ENCODE measurements at regions not wholly inside any gene's neighbourhood (a gene's known extent, or its start where the extent isn't known, plus 50 kb on each side); places are given as distances from the start of the nearest gene placed in this dataset.

GRCh38 chr15:38192496-38192895 lies 60.1 kb upstream of the SPRED1 start:
- no peak for TF ChIP-seq CTCF (conservative IDR thresholded peaks at IDR 0.05; ENCODE audit: low read depth, low read length)
- no peak overlapping the region for H3K4me3 ChIP-seq (ENCODE audit: low read depth, low read length)
- no peak for DNase-seq (ENCODE audit: low read depth)

- DNase-seq (ENCODE audit: low read depth) = no peak
- TF ChIP-seq CTCF (conservative IDR thresholded peaks at IDR 0.05; ENCODE audit: low read depth, low read length) = no peak
- no peak overlapping the region for H3K4me3 ChIP-seq (ENCODE audit: low read depth, low read length)
Observed at GRCh38 chr15:38193496-38193895, 59.1 kb upstream of the SPRED1 start.

GRCh38 chr15:38195191-38195901 lies 57.3 kb upstream of the SPRED1 start:
- H3K4me3 ChIP-seq (ENCODE audit: low read depth, low read length) = no peak overlapping the region
- no peak for TF ChIP-seq CTCF (conservative IDR thresholded peaks at IDR 0.05; ENCODE audit: low read depth, low read length)
- no peak for DNase-seq (ENCODE audit: low read depth)

- no peak for DNase-seq (ENCODE audit: low read depth)
- no peak overlapping the region for H3K4me3 ChIP-seq (ENCODE audit: low read depth, low read length)
- TF ChIP-seq CTCF (conservative IDR thresholded peaks at IDR 0.05; ENCODE audit: low read depth, low read length) = no peak
Observed at GRCh38 chr15:38196076-38196475, 56.6 kb upstream of the SPRED1 start.

- no peak overlapping the region for H3K4me3 ChIP-seq (ENCODE audit: low read depth, low read length)
- no peak for DNase-seq (ENCODE audit: low read depth)
- no peak for TF ChIP-seq CTCF (conservative IDR thresholded peaks at IDR 0.05; ENCODE audit: low read depth, low read length)
Observed at GRCh38 chr15:38197553-38197952, 55.1 kb upstream of the SPRED1 start.

- DNase-seq (ENCODE audit: low read depth) = no peak
- H3K4me3 ChIP-seq (ENCODE audit: low read depth, low read length) = no peak overlapping the region
- no peak for TF ChIP-seq CTCF (conservative IDR thresholded peaks at IDR 0.05; ENCODE audit: low read depth, low read length)
Observed at GRCh38 chr15:38201714-38202113, 50.9 kb upstream of the SPRED1 start.

GRCh38 chr15:38202361-38202760 lies 50.3 kb upstream of the SPRED1 start:
- peak; percentile 89 for DNase-seq (ENCODE audit: low read depth)
- TF ChIP-seq CTCF (conservative IDR thresholded peaks at IDR 0.05; ENCODE audit: low read depth, low read length) = no peak
- no peak overlapping the region for H3K4me3 ChIP-seq (ENCODE audit: low read depth, low read length)

Data from epithelial cell of proximal tubule (primary cell).